Tibial nerve (tissue), 4 donors: ENCODE measurements at regions not wholly inside any gene's neighbourhood (a gene's known extent, or its start where the extent isn't known, plus 50 kb on each side); places are given as distances from the start of the nearest gene placed in this dataset.

Experiments used
- CTCF ChIP-seq, 5 experiments: fragments of 200-600 bp in 3 of 5; fragments of 450-650 bp in 2 of 5; sonication (generic) in 3 of 5; IDR thresholded peaks; one replicate each; pipeline ENCODE4 v1.5.1; 2016 to 2019; ENCODE audit warnings: antibody characterized with exemption in 5 of 5, mild to moderate bottlenecking in 3 of 5, moderate library complexity in 2 of 5
- EP300 ChIP-seq, 2 donors: sonication (generic); formaldehyde crosslinking; IDR thresholded peaks; one replicate each; pipeline ENCODE4 v1.6.1; 2017; ENCODE audit warnings: antibody characterized with exemption in 2 of 2, mild to moderate bottlenecking in 1 of 2
- POLR2A ChIP-seq, 2 donors: fragments of 450-650 bp; IDR thresholded peaks; one replicate each; pipeline ENCODE4 v1.6.1; 2017; ENCODE audit warnings: antibody characterized with exemption in 2 of 2, mild to moderate bottlenecking in 2 of 2, moderate library complexity in 2 of 2

- TF ChIP-seq POLR2A (IDR thresholded peaks at IDR 0.05) (no peak), CTCF (IDR thresholded peaks at IDR 0.05) (no peak), EP300 (IDR thresholded peaks at IDR 0.05) (no peak)
Measured at GRCh38 chr3:164155400-164155799, 922.9 kb downstream of the SI start.
